Fibroblast of mammary gland (primary cell): ENCODE measurements at regions not wholly inside any gene's neighbourhood (a gene's known extent, or its start where the extent isn't known, plus 50 kb on each side); places are given as distances from the start of the nearest gene placed in this dataset.
A peak's percentile ranks its signal among the peaks of the same experiment; 100 is the strongest.

ENCODE experiments used
- DNase-seq: peaks from one replicate; pipeline ENCODE4 v3.0.0-alpha.2; 2010; ENCODE audit warnings: low read depth
- H3K4me3 ChIP-seq: 2 replicates; pipeline ENCODE4 v1.5.1; 2011; ENCODE audit warnings: low read depth, mild to moderate bottlenecking, low read length, moderate library complexity; ENCODE audit not compliant: control insufficient read depth
- CTCF ChIP-seq: conservative IDR thresholded peaks from 2 replicates; pipeline ENCODE4 v1.5.1; 2011; ENCODE audit warnings: low read depth, low read length, inconsistent platforms; ENCODE audit not compliant: control insufficient read depth, insufficient read depth

- no peak for DNase-seq
- no peak overlapping the region for H3K4me3 ChIP-seq
- TF ChIP-seq CTCF = no peak
Measured at GRCh38 chr5:54704825-54705224, 187.3 kb downstream of the SNX18 start.

- no peak for DNase-seq
- H3K4me3 ChIP-seq = no peak overlapping the region
- TF ChIP-seq CTCF = no peak
Measured at GRCh38 chr5:54704333-54704732, 186.8 kb downstream of the SNX18 start.

- TF ChIP-seq CTCF = no peak
- DNase-seq = no peak
- H3K4me3 ChIP-seq = no peak overlapping the region
Measured at GRCh38 chr5:54703565-54704255, 186.2 kb downstream of the SNX18 start.

GRCh38 chr5:54703133-54703532 lies 185.6 kb downstream of the SNX18 start:
- no peak for TF ChIP-seq CTCF
- peak; percentile 96 for DNase-seq
- H3K4me3 ChIP-seq = no peak overlapping the region

- no peak for DNase-seq
- H3K4me3 ChIP-seq = no peak overlapping the region
- TF ChIP-seq CTCF = no peak
Measured at GRCh38 chr5:54702470-54702869, 184.9 kb downstream of the SNX18 start.

- H3K4me3 ChIP-seq = no peak overlapping the region
- no peak for TF ChIP-seq CTCF
- DNase-seq = peak; percentile 59
Measured at GRCh38 chr5:54700986-54701578, 183.5 kb downstream of the SNX18 start.
